OCI-LY1 (cell line): ENCODE measurements at regions not wholly inside any gene's neighbourhood (a gene's known extent, or its start where the extent isn't known, plus 50 kb on each side); places are given as distances from the start of the nearest gene placed in this dataset.
"Not testable (repeated sequence)": the region's sequence is repeated elsewhere in the genome, so short reads cannot be mapped to it uniquely, and the experiment has no call there.

ENCODE experiments used
- H2AFZ ChIP-seq: fragments of 200-600 bp; sonication (generic), shearing (Covaris generic); 2 replicates; pipeline ENCODE4 v1.6.0; 2014; ENCODE audit warnings: antibody characterized with exemption, mild to moderate bottlenecking, low read length
- H3F3A ChIP-seq: fragments of 200-600 bp; sonication (generic), shearing (Covaris generic); 2 replicates; pipeline ENCODE4 v1.6.0; 2014; ENCODE audit warnings: mild to moderate bottlenecking, antibody characterized with exemption, low read length, moderate library complexity; ENCODE audit not compliant: insufficient read depth
- H3K27ac ChIP-seq: fragments of 200-600 bp; sonication (generic); 2 replicates; pipeline ENCODE4 v1.5.1; 2014; ENCODE audit warnings: low read length, mixed run types, mild to moderate bottlenecking, low read depth; ENCODE audit not compliant: poor library complexity, severe bottlenecking
- H3K27me3 ChIP-seq: fragments of 200-600 bp; sonication (generic); 2 replicates; pipeline ENCODE4 v1.6.0; 2014; ENCODE audit warnings: antibody characterized with exemption, mild to moderate bottlenecking, low read length, moderate library complexity; ENCODE audit not compliant: insufficient read depth
- H3K36me3 ChIP-seq: fragments of 200-600 bp; sonication (generic); 2 replicates; pipeline ENCODE4 v1.6.1; 2014; ENCODE audit warnings: mild to moderate bottlenecking, antibody characterized with exemption, low read length, moderate library complexity, mixed read lengths; ENCODE audit not compliant: insufficient read depth
- H3K4me1 ChIP-seq: fragments of 200-600 bp; sonication (generic); 2 replicates; pipeline ENCODE4 v1.5.1; 2014; ENCODE audit warnings: mild to moderate bottlenecking, low read length, moderate library complexity; ENCODE audit not compliant: insufficient read depth, severe bottlenecking
- H3K4me2 ChIP-seq: fragments of 200-600 bp; sonication (generic), shearing (Covaris generic); 2 replicates; pipeline ENCODE4 v1.6.1; 2014; ENCODE audit warnings: low read length
- H3K4me3 ChIP-seq: fragments of 200-600 bp; sonication (generic); 2 replicates; pipeline ENCODE4 v1.5.1; 2014; ENCODE audit warnings: low read length, low read depth, mild to moderate bottlenecking, mixed read lengths; ENCODE audit not compliant: poor library complexity, severe bottlenecking
- H3K79me2 ChIP-seq: fragments of 200-600 bp; shearing (Covaris generic); 2 replicates; pipeline ENCODE4 v1.6.1; 2016; ENCODE audit warnings: mixed run types, low read length, mixed read lengths; ENCODE audit not compliant: insufficient read depth
- H3K9ac ChIP-seq: fragments of 200-600 bp; sonication (generic), shearing (Covaris generic); 2 replicates; pipeline ENCODE4 v1.6.1; 2014; ENCODE audit warnings: mild to moderate bottlenecking, low read length, mixed read lengths
- H3K9me2 ChIP-seq: fragments of 200-600 bp; sonication (generic), shearing (Covaris generic); 2 replicates; pipeline ENCODE4 v1.6.1; 2014; ENCODE audit warnings: low read depth, mild to moderate bottlenecking, low read length, mixed read lengths
- H3K9me3 ChIP-seq: fragments of 200-600 bp; shearing (Covaris generic); 2 replicates; pipeline ENCODE4 v1.6.1; 2014; ENCODE audit warnings: low read length, mixed read lengths
- H4K20me1 ChIP-seq: fragments of 200-600 bp; sonication (generic), shearing (Covaris generic); 2 replicates; pipeline ENCODE4 v1.6.0; 2016; ENCODE audit warnings: mild to moderate bottlenecking, low read length; ENCODE audit not compliant: insufficient read depth
- CTCF ChIP-seq: fragments of 200-600 bp; sonication (generic), shearing (Covaris generic); IDR thresholded peaks from 2 replicates; pipeline ENCODE4 v1.5.1; 2017; ENCODE audit warnings: mild to moderate bottlenecking, antibody characterized with exemption, low read length, moderate library complexity, mixed read lengths
- EZH2 ChIP-seq: fragments of 200-600 bp; sonication (generic), shearing (Covaris generic); IDR thresholded peaks from 2 replicates; pipeline ENCODE4 v1.8.0; 2017; ENCODE audit warnings: borderline replicate concordance, mixed run types, mild to moderate bottlenecking, antibody characterized with exemption, low read length, moderate library complexity, mixed read lengths

GRCh38 chr6:170147832-170148708, 142.8 kb downstream of the DLL1 start:
- Histone ChIP-seq H3K27me3 (no peaks in the 10 kb centered on the region; the same call in 1 of the 2 replicates), H3K4me1 (no peaks in the 10 kb centered on the region), H3K9ac (no peak overlapping the region), H3K4me3 (no peak overlapping the region), H3K9me3 (no peaks in the 10 kb centered on the region), H3K79me2 (no peaks in the 10 kb centered on the region), H2AFZ (no peak overlapping the region), H3F3A (no peaks in the 10 kb centered on the region), H3K4me2 (no peak overlapping the region), H3K27ac (no peak overlapping the region), H4K20me1 (no peaks in the 10 kb centered on the region), H3K36me3 (no peaks in the 10 kb centered on the region), H3K9me2 (no peaks in the 10 kb centered on the region)
- TF ChIP-seq EZH2 (no peak), CTCF (no peak)

GRCh38 chr6:170147056-170147787, 143.7 kb downstream of the DLL1 start:
- Histone ChIP-seq H3K4me3 (no peak overlapping the region), H3K4me1 (no peaks in the 10 kb centered on the region), H3K79me2 (no peaks in the 10 kb centered on the region), H3K4me2 (no peak overlapping the region), H3K9me3 (no peaks in the 10 kb centered on the region), H2AFZ (no peak overlapping the region), H3K9ac (no peak overlapping the region), H3F3A (no peaks in the 10 kb centered on the region), H4K20me1 (no peaks in the 10 kb centered on the region), H3K27me3 (no peaks in the 10 kb centered on the region; the same call in 1 of the 2 replicates), H3K9me2 (no peaks in the 10 kb centered on the region), H3K36me3 (no peaks in the 10 kb centered on the region), H3K27ac (no peak overlapping the region)
- TF ChIP-seq EZH2 (no peak), CTCF (no peak)

- Histone ChIP-seq H3K27me3 (no peaks in the 10 kb centered on the region; the same call in 1 of the 2 replicates), H3F3A (no peaks in the 10 kb centered on the region), H3K27ac (no peak overlapping the region), H3K4me2 (no peak overlapping the region), H3K36me3 (no peaks in the 10 kb centered on the region), H3K4me1 (no peaks in the 10 kb centered on the region), H3K79me2 (no peaks in the 10 kb centered on the region), H3K9me2 (no peaks in the 10 kb centered on the region), H3K4me3 (no peak overlapping the region), H4K20me1 (no peaks in the 10 kb centered on the region), H3K9ac (no peak overlapping the region), H2AFZ (no peak overlapping the region), H3K9me3 (no peaks in the 10 kb centered on the region)
- TF ChIP-seq EZH2 (no peak), CTCF (no peak)
These were observed 144.2 kb downstream of the DLL1 start for GRCh38 chr6:170146640-170147039.

GRCh38 chr6:170146131-170146530, 144.7 kb downstream of the DLL1 start:
- not testable (repeated sequence) for H3K27ac ChIP-seq, H3K27me3 ChIP-seq, H3K4me2 ChIP-seq, H3K9me2 ChIP-seq, H3F3A ChIP-seq, H3K9ac ChIP-seq, H3K9me3 ChIP-seq, H4K20me1 ChIP-seq, H3K79me2 ChIP-seq, H3K4me3 ChIP-seq, H3K4me1 ChIP-seq, H2AFZ ChIP-seq, H3K36me3 ChIP-seq

- not testable (repeated sequence) for H3F3A ChIP-seq, H4K20me1 ChIP-seq, H3K4me2 ChIP-seq, H2AFZ ChIP-seq, H3K36me3 ChIP-seq, H3K4me3 ChIP-seq, H3K4me1 ChIP-seq, H3K27ac ChIP-seq, H3K27me3 ChIP-seq, H3K9me3 ChIP-seq, H3K9me2 ChIP-seq, H3K9ac ChIP-seq, H3K79me2 ChIP-seq
These were observed 145.2 kb downstream of the DLL1 start for GRCh38 chr6:170145716-170146115.
